Keratinocyte (primary cell): ENCODE measurements at regions not wholly inside any gene's neighbourhood (a gene's known extent, or its start where the extent isn't known, plus 50 kb on each side); places are given as distances from the start of the nearest gene placed in this dataset.

Experiments used
- EZH2 ChIP-seq: IDR thresholded peaks from one replicate; pipeline ENCODE4 v1.6.1; 2012; ENCODE audit warnings: inconsistent platforms, mild to moderate bottlenecking, low read length, moderate library complexity
- TF ChIP-seq, protein P1 (sequence below), 3 experiments: IDR thresholded peaks in 1 of 3; conservative IDR thresholded peaks in 1 of 3; optimal IDR thresholded peaks in 1 of 3; 2 replicates in 2 of 3; 3 replicates in 1 of 3; pipeline versions ENCODE3 to v1.5.1; 2011; ENCODE audit warnings: low read length in 3 of 3, mild to moderate bottlenecking in 3 of 3, moderate library complexity in 2 of 3, control low read depth in 1 of 3, inconsistent platforms in 1 of 3; ENCODE audit not compliant: insufficient read depth in 2 of 3; ENCODE audit errors: extremely low read depth in 1 of 3

- TF ChIP-seq, protein P1, sequence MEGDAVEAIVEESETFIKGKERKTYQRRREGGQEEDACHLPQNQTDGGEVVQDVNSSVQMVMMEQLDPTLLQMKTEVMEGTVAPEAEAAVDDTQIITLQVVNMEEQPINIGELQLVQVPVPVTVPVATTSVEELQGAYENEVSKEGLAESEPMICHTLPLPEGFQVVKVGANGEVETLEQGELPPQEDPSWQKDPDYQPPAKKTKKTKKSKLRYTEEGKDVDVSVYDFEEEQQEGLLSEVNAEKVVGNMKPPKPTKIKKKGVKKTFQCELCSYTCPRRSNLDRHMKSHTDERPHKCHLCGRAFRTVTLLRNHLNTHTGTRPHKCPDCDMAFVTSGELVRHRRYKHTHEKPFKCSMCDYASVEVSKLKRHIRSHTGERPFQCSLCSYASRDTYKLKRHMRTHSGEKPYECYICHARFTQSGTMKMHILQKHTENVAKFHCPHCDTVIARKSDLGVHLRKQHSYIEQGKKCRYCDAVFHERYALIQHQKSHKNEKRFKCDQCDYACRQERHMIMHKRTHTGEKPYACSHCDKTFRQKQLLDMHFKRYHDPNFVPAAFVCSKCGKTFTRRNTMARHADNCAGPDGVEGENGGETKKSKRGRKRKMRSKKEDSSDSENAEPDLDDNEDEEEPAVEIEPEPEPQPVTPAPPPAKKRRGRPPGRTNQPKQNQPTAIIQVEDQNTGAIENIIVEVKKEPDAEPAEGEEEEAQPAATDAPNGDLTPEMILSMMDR (optimal IDR thresholded peaks at IDR 0.05 in 1 of 3, IDR thresholded peaks at IDR 0.05 in 1 of 3, conservative IDR thresholded peaks at IDR 0.05 in 1 of 3; ENCODE audit: extremely low read depth in 1 of 3, insufficient read depth in 2 of 3, low read length in 3 of 3) = no peak
- no peak for TF ChIP-seq EZH2
Observed at GRCh38 chr1:81660286-81660685, 140.4 kb upstream of the ADGRL2 start.
